Activated CD8-positive, alpha-beta T cell treated with anti-CD3 and anti-CD28 coated beads, Interleukin-2, amount 10 ng/mL, durations not matched to agents 7 days and 5 days (primary cell): ENCODE measurements at regions not wholly inside any gene's neighbourhood (a gene's known extent, or its start where the extent isn't known, plus 50 kb on each side); places are given as distances from the start of the nearest gene placed in this dataset.

Source experiments
- ATAC-seq: fragments of 150-1000 bp; cut with Tn5 transposase; one replicate; pipeline ENCODE4 v1.10.0; 2021; ENCODE audit warnings: moderate library complexity
- CTCF ChIA-PET: fragments of 350-600 bp; sonication (Branson Sonifier 250); formaldehyde crosslinking; loops from one replicate; lab custom pipeline; 2021; ENCODE audit warnings: antibody characterized with exemption; lab: Charles Lee
- POLR2A ChIA-PET: fragments of 350-600 bp; sonication (Branson Sonifier 250); formaldehyde crosslinking; loops from one replicate; lab custom pipeline; 2021; ENCODE audit warnings: antibody characterized with exemption; lab: Charles Lee
- DNase-seq: peaks from one replicate; pipeline ENCODE4 v3.0.0-alpha.2; 2020
- H3K27ac Mint-ChIP-seq: one replicate; pipeline ENCODE4 v1.8.0; 2021; ENCODE audit warnings: mild to moderate bottlenecking, mixed read lengths
- H3K27me3 Mint-ChIP-seq: one replicate; pipeline ENCODE4 v1.8.0; 2021; ENCODE audit warnings: low read depth, mixed read lengths
- H3K36me3 Mint-ChIP-seq: one replicate; pipeline ENCODE4 v1.8.0; 2021; ENCODE audit warnings: low read depth, mixed read lengths
- H3K4me1 Mint-ChIP-seq: one replicate; pipeline ENCODE4 v1.8.0; 2021; ENCODE audit warnings: low read depth, mixed read lengths
- H3K4me3 Mint-ChIP-seq: one replicate; pipeline ENCODE4 v1.8.0; 2021; ENCODE audit warnings: mild to moderate bottlenecking, mixed read lengths
- H3K9me3 Mint-ChIP-seq: one replicate; pipeline ENCODE4 v1.8.0; 2022; ENCODE audit warnings: mixed read lengths; ENCODE audit not compliant: insufficient read depth

DNA sequence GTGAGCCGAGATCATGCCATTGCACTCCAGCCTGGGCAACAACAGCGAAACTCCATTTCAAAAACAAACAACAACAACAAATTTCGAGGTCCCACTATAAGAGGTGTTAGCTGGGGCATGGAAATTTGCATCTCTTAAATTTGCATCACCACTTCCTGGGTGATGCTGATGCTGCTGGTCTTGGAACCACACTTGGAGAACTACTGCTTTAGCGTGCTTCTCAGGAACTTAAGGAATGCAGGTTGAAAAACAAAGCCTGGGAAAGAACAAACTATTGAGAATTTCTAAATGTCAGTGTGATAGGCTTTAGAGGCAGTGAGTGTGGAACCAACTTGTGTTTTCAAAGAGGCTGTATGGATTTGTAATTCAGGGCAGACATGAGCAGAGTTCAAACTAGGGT is 858.4 kb upstream of the ARPP21 start:
- ATAC-seq: no peak
- Mint-ChIP-seq H3K9me3 (no peaks in the 10 kb centered on the region), H3K27ac (no peak overlapping the region), H3K27me3 (no peaks in the 10 kb centered on the region), H3K4me1 (no peaks in the 10 kb centered on the region), H3K4me3 (no peak overlapping the region), H3K36me3 (no peaks in the 10 kb centered on the region)
- no peak for DNase-seq
- ChIA-PET POLR2A (no interaction called here), CTCF (no interaction called here)

DNA sequence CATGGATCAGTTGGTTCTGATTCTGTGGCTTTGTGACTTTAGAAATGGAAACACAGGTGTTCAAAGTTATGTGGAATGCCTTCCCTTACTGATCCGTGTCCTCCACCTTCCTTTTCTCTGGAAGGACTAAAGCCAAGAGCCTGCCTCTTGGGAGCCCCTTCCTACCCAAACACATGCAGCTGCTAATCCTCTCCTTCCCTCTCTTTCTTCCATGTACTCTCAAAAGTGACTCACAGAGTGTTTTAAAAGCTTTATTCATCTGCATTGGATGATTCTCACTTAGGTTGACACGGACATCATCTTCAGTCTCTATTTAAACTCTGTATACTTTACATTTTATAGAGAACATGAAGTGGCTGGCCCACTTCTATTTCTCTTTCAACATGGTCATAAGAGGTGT is 856.5 kb upstream of the ARPP21 start:
- POLR2A ChIA-PET: no interaction called here
- Mint-ChIP-seq H3K4me1 (no peaks in the 10 kb centered on the region), H3K27ac (no peak overlapping the region), H3K4me3 (no peak overlapping the region), H3K36me3 (no peaks in the 10 kb centered on the region), H3K9me3 (no peaks in the 10 kb centered on the region), H3K27me3 (no peaks in the 10 kb centered on the region)
- CTCF ChIA-PET: no interaction called here
- ATAC-seq: no peak
- DNase-seq: no peak

GRCh38 chr3:34783876-34784275 is 855.4 kb upstream of the ARPP21 start:
- ATAC-seq: no peak

GRCh38 chr3:34793057-34793456 is 846.3 kb upstream of the ARPP21 start:
- Mint-ChIP-seq H3K27ac (no peak overlapping the region), H3K27me3 (no peaks in the 10 kb centered on the region), H3K36me3 (no peaks in the 10 kb centered on the region), H3K4me3 (no peak overlapping the region), H3K9me3 (no peaks in the 10 kb centered on the region), H3K4me1 (no peaks in the 10 kb centered on the region)
- ATAC-seq (no peak), DNase-seq (no peak)
- ChIA-PET CTCF (no interaction called here), POLR2A (no interaction called here)

More at GRCh38 chr3:34783876-34784275, 855.4 kb upstream of the ARPP21 start:
- no peak for DNase-seq
- H3K4me1 Mint-ChIP-seq: no peaks in the 10 kb centered on the region
- H3K36me3 Mint-ChIP-seq: no peaks in the 10 kb centered on the region
- no peak overlapping the region for H3K4me3 Mint-ChIP-seq
- H3K27ac Mint-ChIP-seq: no peak overlapping the region
- ChIA-PET CTCF (no interaction called here), POLR2A (no interaction called here)
- no peaks in the 10 kb centered on the region for H3K27me3 Mint-ChIP-seq
- H3K9me3 Mint-ChIP-seq: no peaks in the 10 kb centered on the region

GRCh38 chr3:34807611-34808010 is 831.7 kb upstream of the ARPP21 start:
- ATAC-seq: no peak
- Mint-ChIP-seq H3K9me3 (no peaks in the 10 kb centered on the region), H3K4me1 (no peaks in the 10 kb centered on the region), H3K27me3 (no peaks in the 10 kb centered on the region), H3K27ac (no peak overlapping the region), H3K4me3 (no peak overlapping the region), H3K36me3 (no peaks in the 10 kb centered on the region)
- no peak for DNase-seq
- POLR2A ChIA-PET: no interaction called here
- CTCF ChIA-PET: no interaction called here

DNA sequence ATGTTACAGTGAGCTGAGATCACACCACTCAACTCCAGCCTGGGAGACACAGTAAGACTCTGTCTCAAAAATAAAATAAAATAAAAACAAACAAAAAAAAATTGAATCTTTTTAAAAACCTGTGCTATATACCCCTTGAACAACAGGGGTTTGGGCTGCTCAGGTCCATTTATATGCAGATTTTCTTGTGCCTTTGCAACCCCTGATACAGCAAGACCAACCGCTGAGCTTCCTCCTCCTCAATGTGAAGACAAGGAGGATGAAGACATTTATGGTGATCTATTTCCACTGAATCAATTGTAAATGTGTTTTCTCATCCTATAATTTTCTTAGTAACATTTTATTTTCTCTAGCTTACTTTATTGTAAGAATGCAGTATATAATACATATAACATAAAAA is 831.0 kb upstream of the ARPP21 start:
- Mint-ChIP-seq H3K4me3 (no peak overlapping the region), H3K36me3 (no peaks in the 10 kb centered on the region), H3K27me3 (no peaks in the 10 kb centered on the region), H3K27ac (no peak overlapping the region), H3K9me3 (no peaks in the 10 kb centered on the region), H3K4me1 (no peaks in the 10 kb centered on the region)
- ChIA-PET CTCF (no interaction called here), POLR2A (no interaction called here)
- DNase-seq (no peak), ATAC-seq (no peak)

GRCh38 chr3:34828847-34829246 is 810.5 kb upstream of the ARPP21 start:
- POLR2A ChIA-PET: no interaction called here
- DNase-seq (no peak), ATAC-seq (no peak)
- CTCF ChIA-PET: no interaction called here
- H3K27me3 Mint-ChIP-seq: no peaks in the 10 kb centered on the region
- no peaks in the 10 kb centered on the region for H3K36me3 Mint-ChIP-seq
- no peak overlapping the region for H3K27ac Mint-ChIP-seq
- no peak overlapping the region for H3K4me3 Mint-ChIP-seq
- peaks cover 3% of the 10 kb centered on the region for H3K9me3 Mint-ChIP-seq
- H3K4me1 Mint-ChIP-seq: no peaks in the 10 kb centered on the region

DNA sequence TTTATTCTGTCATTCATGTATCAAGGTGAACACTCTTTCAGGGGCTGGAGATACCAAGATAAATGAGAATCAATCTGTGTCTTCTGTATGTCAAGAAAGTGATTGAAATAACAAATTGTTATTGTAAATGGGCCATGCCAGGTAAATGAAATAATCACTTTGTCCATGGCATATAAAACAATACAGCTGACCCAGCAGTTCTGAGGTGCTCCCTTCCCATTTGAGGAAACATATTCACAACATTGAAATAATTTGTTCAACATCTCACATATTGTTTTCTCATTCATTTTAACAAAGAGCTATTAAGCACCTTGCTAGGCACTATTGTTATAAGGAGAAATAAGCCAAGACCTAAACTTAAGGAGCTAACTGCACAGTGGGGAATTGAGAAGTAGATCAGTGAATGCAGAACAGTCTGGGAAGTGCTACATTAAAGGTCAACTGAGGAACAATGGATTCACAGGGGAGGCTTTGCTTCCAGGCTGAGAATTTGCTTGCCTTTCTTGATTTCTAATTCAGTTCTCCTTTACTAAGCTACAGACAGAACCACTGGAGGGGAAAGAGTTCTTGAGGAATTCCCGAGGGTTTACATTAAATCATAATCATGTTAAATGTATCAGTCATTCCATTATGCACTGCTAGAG is 806.3 kb upstream of the ARPP21 start:
- Mint-ChIP-seq H3K4me1 (no peaks in the 10 kb centered on the region), H3K27me3 (no peaks in the 10 kb centered on the region), H3K9me3 (peaks cover 3% of the 10 kb centered on the region), H3K36me3 (no peaks in the 10 kb centered on the region), H3K4me3 (no peak overlapping the region), H3K27ac (no peak overlapping the region)
- ChIA-PET CTCF (no interaction called here), POLR2A (interaction anchor here (0.6 kb wide), 1 partner anchor 30 kb away, joined by 3 read pairs; no protein-coding TSS in a partner anchor)
- ATAC-seq (no peak), DNase-seq (no peak)

- H3K4me1 Mint-ChIP-seq: no peaks in the 10 kb centered on the region
- no peaks in the 10 kb centered on the region for H3K36me3 Mint-ChIP-seq
- ChIA-PET CTCF (no interaction called here), POLR2A (no interaction called here)
- DNase-seq (no peak), ATAC-seq (no peak)
- no peak overlapping the region for H3K4me3 Mint-ChIP-seq
- H3K9me3 Mint-ChIP-seq: peaks cover 3% of the 10 kb centered on the region
- no peaks in the 10 kb centered on the region for H3K27me3 Mint-ChIP-seq
- no peak overlapping the region for H3K27ac Mint-ChIP-seq
Observed at GRCh38 chr3:34837848-34838741, 801.2 kb upstream of the ARPP21 start.

DNA sequence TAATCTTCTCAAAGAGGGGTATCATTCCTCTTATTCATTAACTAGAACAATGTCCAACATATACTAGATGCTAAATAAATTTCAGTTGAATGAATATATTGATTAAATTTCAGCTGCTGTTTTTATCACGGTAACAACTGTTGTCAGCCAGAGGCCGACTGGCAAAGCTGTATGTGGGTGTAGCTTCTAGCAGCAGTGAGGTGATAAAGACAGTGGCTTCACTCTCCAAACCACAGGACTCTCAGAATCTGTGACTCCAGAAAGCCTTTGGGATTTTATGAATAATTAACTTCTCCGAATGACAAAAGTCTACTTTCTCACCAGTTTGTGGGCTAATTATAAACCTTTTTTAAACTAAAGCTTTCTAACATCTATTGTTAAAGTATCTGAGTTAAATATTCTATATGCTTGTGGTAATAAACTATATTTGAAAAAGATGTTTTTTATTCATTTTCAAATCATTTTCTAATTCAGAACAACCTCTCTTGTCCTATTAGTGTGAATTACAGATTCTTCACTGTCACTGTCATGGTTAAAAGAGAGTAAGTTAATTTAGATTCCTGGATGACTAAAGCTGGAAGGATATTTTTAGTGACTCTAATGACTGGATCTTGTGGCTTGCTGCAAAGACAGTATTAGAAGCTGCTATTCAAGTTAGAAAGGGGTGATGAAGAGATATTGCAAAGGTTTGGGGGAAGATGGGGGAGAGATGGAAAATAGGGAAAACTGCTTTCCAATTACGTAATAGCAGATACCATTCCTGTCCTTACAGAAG is 796.4 kb upstream of the ARPP21 start:
- DNase-seq (no peak), ATAC-seq (no peak)
- H3K9me3 Mint-ChIP-seq: no peaks in the 10 kb centered on the region
- H3K27me3 Mint-ChIP-seq: no peaks in the 10 kb centered on the region
- H3K27ac Mint-ChIP-seq: no peak overlapping the region
- H3K4me3 Mint-ChIP-seq: no peak overlapping the region
- H3K4me1 Mint-ChIP-seq: no peaks in the 10 kb centered on the region
- H3K36me3 Mint-ChIP-seq: no peaks in the 10 kb centered on the region
- ChIA-PET CTCF (no interaction called here), POLR2A (no interaction called here)

GRCh38 chr3:34844323-34844620 is 795.1 kb upstream of the ARPP21 start:
- no peaks in the 10 kb centered on the region for H3K27me3 Mint-ChIP-seq
- H3K36me3 Mint-ChIP-seq: no peaks in the 10 kb centered on the region
- CTCF ChIA-PET: no interaction called here
- POLR2A ChIA-PET: no interaction called here
- H3K4me3 Mint-ChIP-seq: no peak overlapping the region
- no peaks in the 10 kb centered on the region for H3K4me1 Mint-ChIP-seq
- no peak for DNase-seq
- no peaks in the 10 kb centered on the region for H3K9me3 Mint-ChIP-seq
- no peak overlapping the region for H3K27ac Mint-ChIP-seq
- ATAC-seq: no peak

GRCh38 chr3:34851137-34851536 is 788.2 kb upstream of the ARPP21 start:
- H3K36me3 Mint-ChIP-seq: no peaks in the 10 kb centered on the region
- no peak for DNase-seq
- H3K27ac Mint-ChIP-seq: no peak overlapping the region
- no peaks in the 10 kb centered on the region for H3K27me3 Mint-ChIP-seq
- H3K9me3 Mint-ChIP-seq: no peaks in the 10 kb centered on the region
- H3K4me1 Mint-ChIP-seq: no peaks in the 10 kb centered on the region
- no peak for ATAC-seq
- CTCF ChIA-PET: interaction anchor here (0.6 kb wide), 1 partner anchor 261 kb away, joined by 3 read pairs; no protein-coding TSS in a partner anchor
- no peak overlapping the region for H3K4me3 Mint-ChIP-seq
- POLR2A ChIA-PET: no interaction called here
